ENCODE measurements at regions not wholly inside any gene's neighbourhood (a gene's known extent, or its start where the extent isn't known, plus 50 kb on each side); places are given as distances from the start of the nearest gene placed in this dataset.

DNA sequence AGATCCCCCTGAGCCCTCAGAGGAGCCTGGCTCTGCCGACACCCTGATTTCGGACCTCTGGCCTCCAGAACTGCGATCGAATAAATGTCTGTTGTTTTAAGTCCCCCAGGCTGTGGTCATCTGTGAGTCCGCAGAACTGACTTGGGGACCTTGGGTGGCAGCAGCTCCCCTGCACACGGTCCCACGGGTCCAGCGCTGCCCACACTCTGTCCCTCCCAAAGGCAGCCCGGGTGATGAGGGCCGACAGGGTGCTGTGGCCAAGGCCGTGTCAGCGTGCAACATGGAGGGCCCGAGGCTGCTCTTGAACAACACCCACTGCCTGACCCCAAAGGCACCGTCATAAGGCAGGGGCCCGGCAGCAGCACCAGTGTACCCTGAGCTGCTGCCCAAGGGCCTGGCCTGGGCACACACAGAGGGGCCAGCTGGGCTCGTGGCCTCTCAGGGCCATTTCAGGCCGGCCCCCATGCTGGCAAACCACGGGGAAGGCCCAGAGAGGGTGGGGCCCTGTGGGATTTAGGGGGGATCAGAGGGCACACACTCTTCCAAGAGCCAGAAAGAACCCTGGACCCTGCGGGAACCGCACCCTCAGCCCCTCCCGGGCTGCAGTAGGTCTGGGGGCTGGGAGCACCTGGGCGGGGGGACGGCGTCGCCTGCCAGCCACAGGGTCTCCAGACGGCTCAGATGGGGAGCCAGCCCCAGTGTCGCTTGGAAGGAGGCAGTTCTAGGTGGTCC lies 77.1 kb upstream of the PRR5 start:
- H3K4me1 ChIP-seq = peaks cover 0 to 10% (median 2%) of the 10 kb centered on the region in 4 donors
- no peaks in the 10 kb centered on the region for H3K36me3 ChIP-seq

DNA sequence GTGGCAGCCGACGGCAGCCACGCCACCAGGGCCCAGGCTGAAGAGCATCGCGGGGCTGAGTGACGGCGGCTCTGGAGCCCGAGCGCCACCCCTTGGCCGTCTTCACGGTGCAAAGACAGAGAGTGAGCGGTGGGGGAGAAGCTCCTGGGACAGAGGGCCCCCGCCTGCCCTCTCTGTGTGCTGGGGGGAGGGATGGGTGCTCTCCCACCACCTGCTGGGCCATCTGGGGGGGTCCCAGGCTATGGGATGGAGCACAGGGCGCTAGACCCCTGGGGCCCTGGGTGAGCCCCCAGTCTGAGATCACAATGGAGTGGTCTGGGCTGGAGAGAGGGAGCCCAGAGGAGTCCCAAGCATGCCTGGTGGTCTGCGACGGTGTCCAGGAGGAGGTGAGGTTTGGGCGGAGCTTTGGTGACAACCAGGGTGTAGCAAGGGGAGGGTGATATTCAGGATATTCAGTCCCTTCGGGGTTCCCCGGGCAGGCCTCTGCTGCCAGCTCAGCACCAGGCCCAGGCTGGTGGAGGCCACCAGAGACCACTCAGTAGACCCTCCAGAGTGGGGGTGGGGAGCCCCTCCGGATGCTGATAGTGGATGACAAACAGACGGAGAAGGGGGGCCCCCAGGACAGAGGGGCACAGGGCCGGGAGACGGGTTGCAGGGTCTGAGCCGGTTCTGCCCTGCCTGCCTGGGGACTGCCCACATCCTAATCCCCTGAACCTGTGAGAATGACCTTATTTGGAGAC lies 78.1 kb upstream of the PRR5 start:
- Histone ChIP-seq H3K27ac (no peak overlapping the region), H3K4me3 (no peak overlapping the region), H3K27me3 (peaks cover 3 to 37% (median 22%) of the 10 kb centered on the region in 3 donors), H3K36me3 (no peaks in the 10 kb centered on the region), H3K4me1 (peaks cover 0 to 10% (median 2%) of the 10 kb centered on the region in 4 donors), H3K9me3 (no peaks in the 10 kb centered on the region)
- 39 to 60% methylated on average over 24 of the region's 24 CpGs for WGBS, 2 donors
- intact Hi-C loops (cut with DNase I) = loop anchor here (10.0 kb wide), 2 partner anchors 299 to 469 kb away; no protein-coding TSS in a partner anchor
- DNase-seq = no peak
- TF ChIP-seq EP300 (IDR thresholded peaks at IDR 0.05) = no peak
- TF ChIP-seq, protein P1, sequence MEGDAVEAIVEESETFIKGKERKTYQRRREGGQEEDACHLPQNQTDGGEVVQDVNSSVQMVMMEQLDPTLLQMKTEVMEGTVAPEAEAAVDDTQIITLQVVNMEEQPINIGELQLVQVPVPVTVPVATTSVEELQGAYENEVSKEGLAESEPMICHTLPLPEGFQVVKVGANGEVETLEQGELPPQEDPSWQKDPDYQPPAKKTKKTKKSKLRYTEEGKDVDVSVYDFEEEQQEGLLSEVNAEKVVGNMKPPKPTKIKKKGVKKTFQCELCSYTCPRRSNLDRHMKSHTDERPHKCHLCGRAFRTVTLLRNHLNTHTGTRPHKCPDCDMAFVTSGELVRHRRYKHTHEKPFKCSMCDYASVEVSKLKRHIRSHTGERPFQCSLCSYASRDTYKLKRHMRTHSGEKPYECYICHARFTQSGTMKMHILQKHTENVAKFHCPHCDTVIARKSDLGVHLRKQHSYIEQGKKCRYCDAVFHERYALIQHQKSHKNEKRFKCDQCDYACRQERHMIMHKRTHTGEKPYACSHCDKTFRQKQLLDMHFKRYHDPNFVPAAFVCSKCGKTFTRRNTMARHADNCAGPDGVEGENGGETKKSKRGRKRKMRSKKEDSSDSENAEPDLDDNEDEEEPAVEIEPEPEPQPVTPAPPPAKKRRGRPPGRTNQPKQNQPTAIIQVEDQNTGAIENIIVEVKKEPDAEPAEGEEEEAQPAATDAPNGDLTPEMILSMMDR (IDR thresholded peaks at IDR 0.05) = peak in 1 of 4 experiments; percentile 21

More for the DNA sequence above, 77.1 kb upstream of the PRR5 start:
- peaks cover 3 to 28% (median 22%) of the 10 kb centered on the region in 3 donors for H3K27me3 ChIP-seq
- 49 to 82% methylated on average over 27 of the region's 27 CpGs for WGBS, 2 donors
- H3K9me3 ChIP-seq = no peaks in the 10 kb centered on the region
- DNase-seq = no peak
- intact Hi-C loops (cut with DNase I) = loop anchor here (10.0 kb wide), 2 partner anchors 300 to 470 kb away; no protein-coding TSS in a partner anchor
- H3K27ac ChIP-seq = no peak overlapping the region
- no peak overlapping the region for H3K4me3 ChIP-seq
- TF ChIP-seq, protein P1 (IDR thresholded peaks at IDR 0.05) = no peak
- TF ChIP-seq EP300 (IDR thresholded peaks at IDR 0.05) (no peak), POLR2A (IDR thresholded peaks at IDR 0.05) (no peak), POLR2AphosphoS5 (IDR thresholded peaks at IDR 0.05) (no peak)

DNA sequence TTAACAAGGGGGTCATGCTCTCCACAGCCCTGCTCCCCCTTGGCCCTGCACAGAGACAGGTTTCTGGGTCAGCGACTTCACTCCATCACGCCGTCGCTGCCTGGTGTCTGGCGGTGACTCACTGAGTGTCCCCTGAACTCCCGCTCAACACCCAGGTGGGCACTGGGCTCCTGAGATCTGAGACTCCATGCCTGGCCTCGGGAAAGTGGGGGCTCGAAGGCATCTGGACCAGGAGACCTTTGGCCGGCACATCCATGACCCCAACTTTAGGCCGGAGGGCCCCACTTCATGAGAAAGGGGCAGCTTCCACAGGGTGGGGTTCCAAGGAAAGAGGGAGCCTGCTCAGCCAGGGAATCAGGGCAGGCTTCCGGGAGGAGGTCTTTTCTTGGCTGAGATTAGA lies 79.3 kb upstream of the PRR5 start:
- no peak for DNase-seq
- 64 to 80% methylated on average over 11 of the region's 11 CpGs for WGBS, 2 donors
- TF ChIP-seq EP300 (IDR thresholded peaks at IDR 0.05) = no peak
- no peak for TF ChIP-seq POLR2AphosphoS5 (IDR thresholded peaks at IDR 0.05)
- Histone ChIP-seq H3K9me3 (no peaks in the 10 kb centered on the region), H3K4me3 (no peak overlapping the region), H3K36me3 (no peaks in the 10 kb centered on the region), H3K27me3 (peaks cover 3 to 47% (median 25%) of the 10 kb centered on the region in 3 donors), H3K27ac (no peak overlapping the region), H3K4me1 (peaks cover 0 to 10% (median 2%) of the 10 kb centered on the region in 4 donors)
- intact Hi-C loops (cut with DNase I) = loop anchor here (10.0 kb wide), 2 partner anchors 298 to 468 kb away; no protein-coding TSS in a partner anchor

DNA sequence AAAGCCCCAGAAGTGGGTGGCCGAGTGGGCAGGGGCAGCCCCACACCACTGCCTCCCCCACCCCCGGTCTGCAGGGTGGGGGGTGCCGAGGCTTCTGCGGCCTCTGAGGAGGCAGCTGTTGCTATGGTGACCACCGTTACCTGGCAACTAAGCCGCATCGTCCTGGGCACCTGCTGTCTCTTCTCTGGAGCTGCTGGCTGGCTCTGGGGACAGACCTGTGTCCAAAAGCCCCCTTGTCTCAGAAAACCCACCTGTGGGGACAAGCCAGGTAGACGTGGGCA lies 79.9 kb upstream of the PRR5 start:
- TF ChIP-seq POLR2A (IDR thresholded peaks at IDR 0.05) = no peak
- no peak for TF ChIP-seq POLR2AphosphoS5 (IDR thresholded peaks at IDR 0.05)
- TF ChIP-seq, protein P1 (IDR thresholded peaks at IDR 0.05) = no peak
- no peak for TF ChIP-seq EP300 (IDR thresholded peaks at IDR 0.05)
- no peak for DNase-seq
- Histone ChIP-seq H3K9me3 (no peaks in the 10 kb centered on the region), H3K27ac (no peak overlapping the region), H3K27me3 (peaks cover 3 to 48% (median 25%) of the 10 kb centered on the region in 3 donors), H3K36me3 (no peaks in the 10 kb centered on the region), H3K4me1 (peaks cover 0 to 10% (median 2%) of the 10 kb centered on the region in 4 donors), H3K4me3 (no peak overlapping the region)
- WGBS, 2 donors = 18 to 52% methylated on average over 8 of the region's 8 CpGs
- intact Hi-C loops (cut with DNase I) = loop anchor here (10.0 kb wide), 2 partner anchors 297 to 467 kb away; no protein-coding TSS in a partner anchor
